ENCODE measurements at regions not wholly inside any gene's neighbourhood (a gene's known extent, or its start where the extent isn't known, plus 50 kb on each side); places are given as distances from the start of the nearest gene placed in this dataset.

- Histone ChIP-seq H3K27ac (ENCODE audit: low read length) (no peak overlapping the region), H4K20me1 (ENCODE audit: insufficient read depth, low read length) (no peaks in the 10 kb centered on the region), H3K9me2 (replicated peaks; ENCODE audit: insufficient read depth, low read length) (no peaks in the 10 kb centered on the region), H3K9me3 (replicated peaks; ENCODE audit: insufficient read depth, low read length) (no peaks in the 10 kb centered on the region), H3K4me2 (ENCODE audit: low read depth, low read length) (no peak overlapping the region), H3K27me3 (replicated peaks; ENCODE audit: insufficient read depth, low read length) (no peaks in the 10 kb centered on the region), H3K36me3 (replicated peaks; ENCODE audit: insufficient read depth, low read length) (no peaks in the 10 kb centered on the region), H3K79me2 (ENCODE audit: low read length) (no peaks in the 10 kb centered on the region), H3K9ac (ENCODE audit: low read length) (no peak overlapping the region), H3K4me3 (ENCODE audit: low read length) (no peak overlapping the region), H3K4me1 (ENCODE audit: low read length) (no peaks in the 10 kb centered on the region), H3F3A (ENCODE audit: insufficient read depth, low read length) (no peaks in the 10 kb centered on the region), H2AFZ (ENCODE audit: low read length) (no peak overlapping the region)
- no peak for DNase-seq
- TF ChIP-seq EZH2phosphoT487 (IDR thresholded peaks at IDR 0.05; ENCODE audit: low read length) (no peak), EZH2 (optimal IDR thresholded peaks at IDR 0.05; ENCODE audit: low read depth, low read length) (no peak), CTCF (IDR thresholded peaks at IDR 0.05; ENCODE audit: low read length) (no peak)
Measured at GRCh38 chr5:61659221-61659696, 327.2 kb downstream of the ZSWIM6 start.

GRCh38 chr5:61662670-61663069 lies 330.6 kb downstream of the ZSWIM6 start:
- Histone ChIP-seq H3F3A (ENCODE audit: insufficient read depth, low read length) (no peaks in the 10 kb centered on the region), H4K20me1 (ENCODE audit: insufficient read depth, low read length) (no peaks in the 10 kb centered on the region), H3K36me3 (replicated peaks; ENCODE audit: insufficient read depth, low read length) (no peaks in the 10 kb centered on the region), H3K27ac (ENCODE audit: low read length) (no peak overlapping the region), H3K9me2 (replicated peaks; ENCODE audit: insufficient read depth, low read length) (no peaks in the 10 kb centered on the region), H3K4me3 (ENCODE audit: low read length) (no peak overlapping the region), H3K9ac (ENCODE audit: low read length) (no peak overlapping the region), H3K4me2 (ENCODE audit: low read depth, low read length) (no peak overlapping the region), H3K27me3 (replicated peaks; ENCODE audit: insufficient read depth, low read length) (no peaks in the 10 kb centered on the region), H3K9me3 (replicated peaks; ENCODE audit: insufficient read depth, low read length) (no peaks in the 10 kb centered on the region), H3K79me2 (ENCODE audit: low read length) (no peaks in the 10 kb centered on the region), H2AFZ (ENCODE audit: low read length) (no peak overlapping the region), H3K4me1 (ENCODE audit: low read length) (no peaks in the 10 kb centered on the region)
- TF ChIP-seq CTCF (IDR thresholded peaks at IDR 0.05; ENCODE audit: low read length) (no peak), EZH2phosphoT487 (IDR thresholded peaks at IDR 0.05; ENCODE audit: low read length) (no peak), EZH2 (optimal IDR thresholded peaks at IDR 0.05; ENCODE audit: low read depth, low read length) (no peak)
- DNase-seq, result no peak

GRCh38 chr5:61666064-61666621 lies 334.1 kb downstream of the ZSWIM6 start:
- DNase-seq, result no peak
- Histone ChIP-seq H3K4me2 (ENCODE audit: low read depth, low read length) (peak overlapping the region; percentile 23; the same call in 1 of the 2 replicates), H3K27me3 (replicated peaks; ENCODE audit: insufficient read depth, low read length) (no peaks in the 10 kb centered on the region), H3K27ac (ENCODE audit: low read length) (no peak overlapping the region), H3K4me1 (ENCODE audit: low read length) (no peaks in the 10 kb centered on the region), H3K36me3 (replicated peaks; ENCODE audit: insufficient read depth, low read length) (no peaks in the 10 kb centered on the region), H3K9me3 (replicated peaks; ENCODE audit: insufficient read depth, low read length) (no peaks in the 10 kb centered on the region), H3K9ac (ENCODE audit: low read length) (no peak overlapping the region), H3K79me2 (ENCODE audit: low read length) (no peaks in the 10 kb centered on the region), H2AFZ (ENCODE audit: low read length) (peak overlapping the region; percentile 2; the same call in 1 of the 2 replicates), H3K9me2 (replicated peaks; ENCODE audit: insufficient read depth, low read length) (no peaks in the 10 kb centered on the region), H4K20me1 (ENCODE audit: insufficient read depth, low read length) (no peaks in the 10 kb centered on the region), H3K4me3 (ENCODE audit: low read length) (no peak overlapping the region), H3F3A (ENCODE audit: insufficient read depth, low read length) (no peaks in the 10 kb centered on the region)
- TF ChIP-seq EZH2 (optimal IDR thresholded peaks at IDR 0.05; ENCODE audit: low read depth, low read length) (no peak), CTCF (IDR thresholded peaks at IDR 0.05; ENCODE audit: low read length) (no peak)
